ENCODE measurements at regions not wholly inside any gene's neighbourhood (a gene's known extent, or its start where the extent isn't known, plus 50 kb on each side); places are given as distances from the start of the nearest gene placed in this dataset.
"Not testable (repeated sequence)": the region's sequence is repeated elsewhere in the genome, so short reads cannot be mapped to it uniquely, and the experiment has no call there.

DNA sequence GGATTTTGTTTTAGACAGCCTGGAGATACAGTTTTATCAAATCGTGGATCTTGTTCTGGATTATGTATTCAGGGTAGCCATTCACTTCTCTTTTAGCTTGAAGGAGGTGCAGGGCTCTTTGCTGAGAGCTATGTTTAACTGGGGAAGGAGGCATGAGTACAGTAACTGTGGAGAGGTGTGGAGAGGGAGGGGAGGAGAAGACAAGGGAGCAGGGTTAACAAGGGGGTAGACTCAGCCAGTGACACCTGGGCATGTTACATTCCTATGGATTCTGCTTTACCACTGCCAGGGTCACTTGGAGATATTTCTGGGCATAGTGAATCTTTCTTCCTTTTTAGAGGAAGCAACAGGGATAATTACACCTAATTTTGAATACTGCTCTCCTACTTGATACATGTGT lies 536.0 kb downstream of the TMEM135 start:
- TF ChIP-seq EP300 (IDR thresholded peaks at IDR 0.05) = no peak
- TF ChIP-seq, protein P1, sequence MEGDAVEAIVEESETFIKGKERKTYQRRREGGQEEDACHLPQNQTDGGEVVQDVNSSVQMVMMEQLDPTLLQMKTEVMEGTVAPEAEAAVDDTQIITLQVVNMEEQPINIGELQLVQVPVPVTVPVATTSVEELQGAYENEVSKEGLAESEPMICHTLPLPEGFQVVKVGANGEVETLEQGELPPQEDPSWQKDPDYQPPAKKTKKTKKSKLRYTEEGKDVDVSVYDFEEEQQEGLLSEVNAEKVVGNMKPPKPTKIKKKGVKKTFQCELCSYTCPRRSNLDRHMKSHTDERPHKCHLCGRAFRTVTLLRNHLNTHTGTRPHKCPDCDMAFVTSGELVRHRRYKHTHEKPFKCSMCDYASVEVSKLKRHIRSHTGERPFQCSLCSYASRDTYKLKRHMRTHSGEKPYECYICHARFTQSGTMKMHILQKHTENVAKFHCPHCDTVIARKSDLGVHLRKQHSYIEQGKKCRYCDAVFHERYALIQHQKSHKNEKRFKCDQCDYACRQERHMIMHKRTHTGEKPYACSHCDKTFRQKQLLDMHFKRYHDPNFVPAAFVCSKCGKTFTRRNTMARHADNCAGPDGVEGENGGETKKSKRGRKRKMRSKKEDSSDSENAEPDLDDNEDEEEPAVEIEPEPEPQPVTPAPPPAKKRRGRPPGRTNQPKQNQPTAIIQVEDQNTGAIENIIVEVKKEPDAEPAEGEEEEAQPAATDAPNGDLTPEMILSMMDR (IDR thresholded peaks at IDR 0.05) = no peak
- TF ChIP-seq POLR2A (IDR thresholded peaks at IDR 0.05) = no peak
- 71 to 93% (median 84%) methylated on average over 1 of the region's 1 CpG for WGBS, 3 donors
- DNase-seq = no peak

DNA sequence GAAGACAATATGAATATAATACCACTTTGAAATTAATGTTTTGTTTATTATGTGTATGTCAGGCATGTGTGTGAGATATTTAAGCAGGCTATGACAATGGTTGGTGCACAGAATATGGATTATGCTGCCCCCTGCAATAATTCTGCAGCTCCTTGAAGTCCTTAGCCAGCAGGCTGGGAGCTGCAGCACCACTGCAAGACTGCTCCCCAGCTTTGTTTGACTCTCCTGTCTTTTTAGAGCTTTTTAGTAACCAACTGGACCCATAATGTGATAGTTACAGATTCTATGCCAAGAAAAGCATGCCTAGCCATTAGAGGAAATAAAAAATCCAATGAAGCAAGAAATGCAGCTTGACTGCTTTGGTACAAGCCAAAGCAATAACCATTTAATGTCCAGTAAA lies 535.1 kb downstream of the TMEM135 start:
- TF ChIP-seq, protein P1 (IDR thresholded peaks at IDR 0.05) = no peak
- TF ChIP-seq POLR2A (IDR thresholded peaks at IDR 0.05) = no peak
- TF ChIP-seq EP300 (IDR thresholded peaks at IDR 0.05) = no peak
- Histone ChIP-seq H3K27me3 (no peaks in the 10 kb centered on the region), H3K36me3 (no peaks in the 10 kb centered on the region), H3K9me3 (no peaks in the 10 kb centered on the region), H3K4me3 (no peak overlapping the region), H3K27ac (no peak overlapping the region), H3K4me1 (ENCODE audit: insufficient read depth) (no peaks in the 10 kb centered on the region)
- DNase-seq = no peak
- intact Hi-C loops (cut with DNase I) = no loop called here

More for the DNA sequence above, 536.0 kb downstream of the TMEM135 start:
- Histone ChIP-seq H3K27ac (no peak overlapping the region), H3K27me3 (no peaks in the 10 kb centered on the region), H3K36me3 (no peaks in the 10 kb centered on the region), H3K4me1 (ENCODE audit: insufficient read depth) (no peaks in the 10 kb centered on the region), H3K4me3 (no peak overlapping the region), H3K9me3 (no peaks in the 10 kb centered on the region)
- intact Hi-C loops (cut with DNase I) = no loop called here

DNA sequence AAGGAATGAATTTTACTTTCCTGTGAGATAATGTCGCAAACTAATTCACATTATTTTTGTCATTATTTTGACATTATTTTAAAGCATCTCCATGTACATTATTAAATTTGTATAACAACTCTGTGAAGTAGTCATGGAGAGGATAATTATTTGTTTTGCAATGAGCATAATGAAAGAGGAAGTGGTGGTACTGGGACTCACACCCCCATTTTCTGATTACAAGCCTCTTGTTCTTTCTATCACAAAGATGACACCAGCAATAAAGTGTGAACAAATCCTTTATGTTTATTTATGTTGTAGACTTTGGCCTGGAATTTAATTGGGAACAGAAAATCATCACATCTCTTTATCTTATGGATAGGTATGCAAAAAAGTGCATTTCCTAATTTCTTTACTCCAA lies 522.6 kb downstream of the TMEM135 start:
- H3K4me3 ChIP-seq = no peak overlapping the region
- DNase-seq = no peak
- H3K4me1 ChIP-seq (ENCODE audit: insufficient read depth) = no peaks in the 10 kb centered on the region
- no peak overlapping the region for H3K27ac ChIP-seq
- 83 to 90% (median 88%) methylated on average over 1 of the region's 1 CpG for WGBS, 3 donors
- no peaks in the 10 kb centered on the region for H3K36me3 ChIP-seq
- intact Hi-C loops (cut with DNase I) = no loop called here
- TF ChIP-seq, protein P1 (IDR thresholded peaks at IDR 0.05) = no peak
- TF ChIP-seq EP300 (IDR thresholded peaks at IDR 0.05) (no peak), POLR2A (IDR thresholded peaks at IDR 0.05) (no peak)
- no peaks in the 10 kb centered on the region for H3K9me3 ChIP-seq
- H3K27me3 ChIP-seq = no peaks in the 10 kb centered on the region

DNA sequence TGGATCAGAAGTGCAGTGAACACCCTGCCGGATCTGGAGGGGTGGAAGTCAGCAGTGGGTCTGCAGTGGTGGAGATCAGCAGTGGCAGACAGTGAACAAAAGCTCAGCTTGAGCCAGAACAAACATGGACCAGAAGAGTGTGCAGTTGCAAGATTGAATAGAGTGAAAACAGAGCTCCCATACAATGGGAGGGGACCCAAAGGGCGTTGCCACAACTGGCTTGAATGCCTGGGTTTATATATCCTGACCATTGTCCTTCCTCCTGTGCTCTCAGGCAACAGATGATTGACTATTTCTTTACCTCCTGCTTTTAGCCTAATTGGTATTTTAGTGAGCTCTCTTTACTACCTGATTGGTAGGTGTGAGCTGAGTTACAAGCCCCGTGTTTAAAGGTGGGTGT lies 522.1 kb downstream of the TMEM135 start:
- WGBS, 3 donors = 67 to 82% (median 70%) methylated on average over 3 of the region's 3 CpGs
- DNase-seq; H3K4me3 ChIP-seq; H3K27me3 ChIP-seq; H3K36me3 ChIP-seq; intact Hi-C loops (cut with DNase I); H3K9me3 ChIP-seq; H3K4me1 ChIP-seq (ENCODE audit: insufficient read depth); H3K27ac ChIP-seq: not testable (repeated sequence)

DNA sequence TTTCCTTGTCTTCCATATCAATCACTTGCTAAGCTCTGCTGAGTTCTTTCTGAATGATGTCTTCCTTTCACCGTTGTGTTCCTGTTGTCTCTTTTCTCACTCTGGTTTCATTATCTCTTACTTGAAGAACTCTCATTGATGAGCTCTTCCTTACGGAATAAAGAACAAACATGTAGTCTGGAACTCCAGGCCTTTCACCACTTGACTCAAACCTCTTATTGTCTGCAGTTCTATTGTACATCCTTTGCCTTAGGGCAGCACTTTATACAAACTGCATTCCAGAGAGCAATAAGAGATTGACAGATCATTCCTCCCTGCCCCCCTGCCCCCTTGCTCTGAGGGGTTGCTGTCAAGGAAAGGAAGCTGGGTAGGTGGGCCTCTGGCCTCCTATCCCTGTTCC lies 517.4 kb downstream of the TMEM135 start:
- TF ChIP-seq, protein P1 (IDR thresholded peaks at IDR 0.05) = no peak
- TF ChIP-seq POLR2A (IDR thresholded peaks at IDR 0.05) (no peak), EP300 (IDR thresholded peaks at IDR 0.05) (no peak)
- Histone ChIP-seq H3K27me3 (no peaks in the 10 kb centered on the region), H3K4me3 (no peak overlapping the region), H3K27ac (no peak overlapping the region), H3K36me3 (no peaks in the 10 kb centered on the region), H3K9me3 (no peaks in the 10 kb centered on the region), H3K4me1 (ENCODE audit: insufficient read depth) (no peaks in the 10 kb centered on the region)
- WGBS, 3 donors = 84 to 92% (median 84%) methylated on average over 2 of the region's 2 CpGs
- intact Hi-C loops (cut with DNase I) = no loop called here
- DNase-seq = no peak

Measured in ovary (tissue), 7 donors.